ENCODE measurements at regions not wholly inside any gene's neighbourhood (a gene's known extent, or its start where the extent isn't known, plus 50 kb on each side); places are given as distances from the start of the nearest gene placed in this dataset.

GRCh38 chr11:69377029-69377952 is 83.3 kb downstream of the MYEOV start:
- ChIA-PET RAD21 (ENCODE audit: low non-redundant PET in 1 of 2, low total read pairs in 2 of 2, uncharacterized antibody in 2 of 2, unreplicated experiment in 2 of 2) (no interaction called here), CTCF (no interaction called here), POLR2A (interaction anchor here (0.6 kb wide), 1 partner anchor 108 kb away, joined by 3 read pairs; no protein-coding TSS in a partner anchor)
- DNase-seq (ENCODE audit: low read depth, low spot score) (no peak), ATAC-seq (peak; percentile 13)
- TF ChIP-seq SIN3A (IDR thresholded peaks at IDR 0.05; ENCODE audit: low read depth) (no peak), POLR2AphosphoS5 (IDR thresholded peaks at IDR 0.05; ENCODE audit: low read depth, low read length) (peak; percentile 26), EZH2 (IDR thresholded peaks at IDR 0.05) (no peak)
- Histone ChIP-seq H3K36me3 (ENCODE audit: control insufficient read depth in 1 of 2, insufficient read depth in 2 of 2, low read length in 2 of 2) (peaks cover 0 to 7% of the 10 kb centered on the region in 2 experiments; a peak in 1 of 4 replicates), H4K20me1 (ENCODE audit: insufficient read depth) (no peaks in the 10 kb centered on the region), H3K27me3 (ENCODE audit: insufficient read depth, low read length) (no peaks in the 10 kb centered on the region), H3K4me3 (replicated peaks in 1 of 2; ENCODE audit: low read depth in 1 of 2, low read length in 2 of 2) (no peak overlapping the region), H2AFZ (ENCODE audit: low read depth, low read length, poor library complexity, severe bottlenecking) (no peak overlapping the region), H3K9ac (ENCODE audit: low read length) (no peak overlapping the region), H3K27ac (ENCODE audit: low read depth, low read length) (0 out of 2 replicates have a peak overlapping the region, but pooled peaks have one; percentile 0), H3K79me2 (ENCODE audit: insufficient read depth, low read length) (no peaks in the 10 kb centered on the region), H3K4me2 (ENCODE audit: low read length) (peak overlapping the region; percentile 39), H3K4me1 (ENCODE audit: control insufficient read depth in 1 of 2, insufficient read depth in 2 of 2, low read length in 2 of 2) (peaks cover 13 to 85% of the 10 kb centered on the region in 2 experiments), H3K9me2 (ENCODE audit: insufficient read depth) (no peaks in the 10 kb centered on the region), H3K9me3 (ENCODE audit: control insufficient read depth in 1 of 2, insufficient read depth in 1 of 2, low read depth in 1 of 2, low read length in 2 of 2) (no peaks in the 10 kb centered on the region)
- BruUV-seq (replicated peaks): no TSS peak
- intact Hi-C loops (cut with micrococcal nuclease): loop anchor here (5.0 kb wide), 1 partner anchor 275 kb away; no protein-coding TSS in a partner anchor

GRCh38 chr11:69377953-69378302 is 84.0 kb downstream of the MYEOV start:
- no peaks in the 10 kb centered on the region for H3K79me2 ChIP-seq (ENCODE audit: insufficient read depth, low read length)
- H2AFZ ChIP-seq (ENCODE audit: low read depth, low read length, poor library complexity, severe bottlenecking): no peak overlapping the region
- H3K4me3 ChIP-seq (replicated peaks in 1 of 2; ENCODE audit: low read depth in 1 of 2, low read length in 2 of 2): no peak overlapping the region
- H3K36me3 ChIP-seq (ENCODE audit: control insufficient read depth in 1 of 2, insufficient read depth in 2 of 2, low read length in 2 of 2): peaks cover 0 to 5% of the 10 kb centered on the region in 2 experiments; a peak in 1 of 4 replicates
- RAD21 ChIA-PET (ENCODE audit: low non-redundant PET in 1 of 2, low total read pairs in 2 of 2, uncharacterized antibody in 2 of 2, unreplicated experiment in 2 of 2): no interaction called here
- ATAC-seq: no peak
- H3K9ac ChIP-seq (ENCODE audit: low read length): no peak overlapping the region
- intact Hi-C loops (cut with micrococcal nuclease): loop anchor here (5.0 kb wide), 1 partner anchor 276 kb away; no protein-coding TSS in a partner anchor
- H3K9me3 ChIP-seq (ENCODE audit: control insufficient read depth in 1 of 2, insufficient read depth in 1 of 2, low read depth in 1 of 2, low read length in 2 of 2): no peaks in the 10 kb centered on the region
- TF ChIP-seq ELF1 (IDR thresholded peaks at IDR 0.05; ENCODE audit: borderline replicate concordance, low read depth): no peak
- no peak for TF ChIP-seq TCF7L2 (IDR thresholded peaks at IDR 0.05; ENCODE audit: borderline replicate concordance, extremely low read depth, insufficient read depth, insufficient read length)
- TF ChIP-seq SP1 (IDR thresholded peaks at IDR 0.05; ENCODE audit: low read depth): no peak
- no peak for TF ChIP-seq EZH2phosphoT487 (IDR thresholded peaks at IDR 0.05; ENCODE audit: borderline replicate concordance)
- no peak for TF ChIP-seq CBX3 (IDR thresholded peaks at IDR 0.05; ENCODE audit: low read depth)
- H4K20me1 ChIP-seq (ENCODE audit: insufficient read depth): no peaks in the 10 kb centered on the region
- POLR2A ChIA-PET: no interaction called here
- no peaks in the 10 kb centered on the region for H3K27me3 ChIP-seq (ENCODE audit: insufficient read depth, low read length)
- BruUV-seq (replicated peaks): no TSS peak
- 0 out of 2 replicates have a peak overlapping the region, but pooled peaks have one; percentile 0 for H3K27ac ChIP-seq (ENCODE audit: low read depth, low read length)
- H3K4me2 ChIP-seq (ENCODE audit: low read length): no peak overlapping the region
- no peaks in the 10 kb centered on the region for H3K9me2 ChIP-seq (ENCODE audit: insufficient read depth)
- H3K4me1 ChIP-seq (ENCODE audit: control insufficient read depth in 1 of 2, insufficient read depth in 2 of 2, low read length in 2 of 2): peaks cover 13 to 92% of the 10 kb centered on the region in 2 experiments
- no peak for DNase-seq (ENCODE audit: low read depth, low spot score)
- CTCF ChIA-PET: no interaction called here
